AG04450 (cell line): ENCODE measurements at regions not wholly inside any gene's neighbourhood (a gene's known extent, or its start where the extent isn't known, plus 50 kb on each side); places are given as distances from the start of the nearest gene placed in this dataset.

Experiments
- CTCF ChIA-PET: fragments of 300-600, 350-600 bp; formaldehyde crosslinking; extraction: SDS; loops from one replicate; lab custom pipeline; 2022; ENCODE audit warnings: antibody characterized with exemption, inconsistent platforms; lab: Charles Lee
- POLR2A ChIA-PET: fragments of 350-600 bp; formaldehyde crosslinking; extraction: SDS; loops from one replicate; lab custom pipeline; 2021; ENCODE audit warnings: antibody characterized with exemption, inconsistent platforms; lab: Yijun Ruan, JAX
- DNase-seq: peaks from one replicate; pipeline ENCODE4 v3.0.0-alpha.2; 2011; ENCODE audit warnings: low read depth, low spot score
- H3K27ac ChIP-seq: one replicate; pipeline ENCODE4 v1.5.1; 2012; ENCODE audit warnings: low read depth, low read length, control low read depth
- H3K27me3 ChIP-seq: one replicate; pipeline ENCODE4 v1.6.0; 2012; ENCODE audit warnings: low read length; ENCODE audit not compliant: control insufficient read depth, insufficient read depth
- H3K4me3 ChIP-seq: 2 replicates; pipeline ENCODE4 v1.5.1; 2011; ENCODE audit warnings: mild to moderate bottlenecking, low read depth, low read length, control low read depth
- H3K9me3 ChIP-seq: 2 replicates; pipeline ENCODE4 v1.5.1; 2012; ENCODE audit warnings: low read length; ENCODE audit not compliant: control insufficient read depth, insufficient read depth
- TF ChIP-seq, protein P1 (sequence below): IDR thresholded peaks from 2 replicates; pipeline ENCODE4 v1.5.1; 2011; ENCODE audit warnings: low read depth, low read length, control low read depth, inconsistent platforms

DNA sequence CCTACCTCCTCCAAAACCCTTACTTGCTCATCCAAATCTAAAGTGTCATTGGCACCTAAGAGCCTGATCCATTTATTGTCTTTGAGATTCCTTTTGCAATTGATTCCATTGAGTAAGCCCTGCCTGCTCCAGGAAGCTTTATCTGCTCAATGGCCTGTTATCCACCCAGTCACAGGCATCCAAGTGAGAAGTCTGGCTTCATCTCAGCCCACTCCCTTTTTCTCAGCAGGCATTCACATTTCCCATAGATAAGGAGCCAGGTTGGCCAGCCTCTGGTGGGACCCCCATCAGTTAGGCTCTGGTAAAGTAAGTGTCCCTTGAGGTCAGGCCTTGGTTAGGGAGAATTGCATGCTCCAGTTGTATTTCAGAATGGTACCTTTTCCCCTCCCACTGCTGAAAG, 396.2 kb upstream of the ST6GAL2 start:
- TF ChIP-seq, protein P1, sequence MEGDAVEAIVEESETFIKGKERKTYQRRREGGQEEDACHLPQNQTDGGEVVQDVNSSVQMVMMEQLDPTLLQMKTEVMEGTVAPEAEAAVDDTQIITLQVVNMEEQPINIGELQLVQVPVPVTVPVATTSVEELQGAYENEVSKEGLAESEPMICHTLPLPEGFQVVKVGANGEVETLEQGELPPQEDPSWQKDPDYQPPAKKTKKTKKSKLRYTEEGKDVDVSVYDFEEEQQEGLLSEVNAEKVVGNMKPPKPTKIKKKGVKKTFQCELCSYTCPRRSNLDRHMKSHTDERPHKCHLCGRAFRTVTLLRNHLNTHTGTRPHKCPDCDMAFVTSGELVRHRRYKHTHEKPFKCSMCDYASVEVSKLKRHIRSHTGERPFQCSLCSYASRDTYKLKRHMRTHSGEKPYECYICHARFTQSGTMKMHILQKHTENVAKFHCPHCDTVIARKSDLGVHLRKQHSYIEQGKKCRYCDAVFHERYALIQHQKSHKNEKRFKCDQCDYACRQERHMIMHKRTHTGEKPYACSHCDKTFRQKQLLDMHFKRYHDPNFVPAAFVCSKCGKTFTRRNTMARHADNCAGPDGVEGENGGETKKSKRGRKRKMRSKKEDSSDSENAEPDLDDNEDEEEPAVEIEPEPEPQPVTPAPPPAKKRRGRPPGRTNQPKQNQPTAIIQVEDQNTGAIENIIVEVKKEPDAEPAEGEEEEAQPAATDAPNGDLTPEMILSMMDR, result no peak
- Histone ChIP-seq H3K27me3 (no peaks in the 10 kb centered on the region), H3K9me3 (no peaks in the 10 kb centered on the region; the same call in 1 of the 2 replicates), H3K27ac (no peak overlapping the region), H3K4me3 (no peak overlapping the region)
- POLR2A ChIA-PET, result no interaction called here
- no peak for DNase-seq
- CTCF ChIA-PET, result no interaction called here

DNA sequence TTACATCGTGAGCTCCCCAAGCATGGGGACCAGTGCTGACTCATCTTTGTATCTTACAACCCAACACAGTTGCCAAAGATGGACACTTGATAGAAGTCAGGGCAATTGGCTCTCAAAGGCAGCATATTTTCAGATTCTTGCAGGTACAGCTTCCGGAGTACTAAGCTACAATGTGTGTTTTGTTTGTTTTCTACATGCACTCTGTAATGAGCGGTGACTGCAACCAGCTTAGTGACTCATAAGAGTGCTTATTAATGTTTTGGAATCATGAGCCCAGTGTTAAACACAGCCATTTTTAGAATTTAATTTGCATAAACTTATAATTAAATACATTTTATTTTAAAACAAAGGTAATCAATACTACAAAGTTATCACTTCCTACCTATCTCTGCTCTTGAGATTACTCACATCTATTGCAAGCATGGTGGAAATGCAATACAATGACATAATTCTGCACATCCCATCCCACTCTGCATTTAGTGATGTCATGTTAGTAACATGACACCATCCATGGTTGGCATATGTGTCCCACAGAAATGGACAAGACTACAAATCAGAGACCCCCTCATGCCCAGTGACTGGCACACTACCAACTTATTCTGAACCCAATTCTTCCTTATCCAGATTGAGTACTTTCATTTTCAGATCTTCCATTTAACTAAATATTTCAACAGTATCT, 399.8 kb upstream of the ST6GAL2 start:
- Histone ChIP-seq H3K27ac (no peak overlapping the region), H3K27me3 (no peaks in the 10 kb centered on the region), H3K9me3 (no peaks in the 10 kb centered on the region; the same call in 1 of the 2 replicates), H3K4me3 (no peak overlapping the region)
- TF ChIP-seq, protein P1, result no peak
- DNase-seq, result no peak
- ChIA-PET CTCF (no interaction called here), POLR2A (no interaction called here)

DNA sequence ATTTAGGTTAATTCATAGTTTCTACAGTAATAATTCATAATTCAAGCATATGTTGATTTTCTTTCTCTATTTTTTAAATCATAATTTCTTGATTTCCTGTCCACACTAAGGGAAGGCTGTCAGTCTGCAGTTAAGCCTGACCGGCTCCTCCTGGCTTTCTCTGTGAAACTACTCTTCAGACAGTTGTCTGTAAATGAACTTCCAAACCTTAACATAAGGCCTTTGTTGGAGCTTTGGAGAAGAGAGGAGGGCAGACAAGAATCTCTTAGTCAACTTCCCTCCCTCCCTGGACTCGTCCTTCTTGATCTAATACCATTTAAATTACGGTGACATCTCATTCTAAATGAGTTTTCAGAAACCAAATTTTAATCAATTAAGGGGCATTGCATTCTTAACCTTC, 404.1 kb upstream of the ST6GAL2 start:
- no peaks in the 10 kb centered on the region for H3K27me3 ChIP-seq
- peaks cover 4% of the 10 kb centered on the region; the same call in 1 of the 2 replicates for H3K9me3 ChIP-seq
- ChIA-PET POLR2A (no interaction called here), CTCF (no interaction called here)
- DNase-seq, result no peak
- H3K27ac ChIP-seq, result no peak overlapping the region
- H3K4me3 ChIP-seq, result no peak overlapping the region
- TF ChIP-seq, protein P1, result no peak

DNA sequence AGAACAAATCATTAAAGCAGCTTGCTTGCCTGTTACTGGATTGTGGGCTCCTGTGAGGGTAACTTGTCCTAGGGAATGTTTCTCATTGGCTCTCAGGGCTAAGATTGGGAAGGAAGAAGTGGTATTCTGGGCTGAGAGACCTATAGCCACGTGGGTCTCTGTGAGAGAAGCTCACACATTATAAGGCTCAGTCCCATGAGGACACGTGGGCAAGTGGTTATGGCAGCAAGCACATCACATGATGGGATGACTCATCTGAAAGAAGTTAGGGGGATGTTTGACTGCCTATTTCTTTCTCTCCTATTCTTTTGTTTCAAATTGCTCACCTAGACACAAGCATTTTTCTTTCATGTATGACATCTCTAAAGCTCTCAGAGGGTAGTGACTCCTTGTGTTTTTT, 418.0 kb upstream of the ST6GAL2 start:
- H3K27me3 ChIP-seq, result no peaks in the 10 kb centered on the region
- POLR2A ChIA-PET, result no interaction called here
- H3K4me3 ChIP-seq, result no peak overlapping the region
- H3K9me3 ChIP-seq, result peaks cover 7% of the 10 kb centered on the region; the same call in 1 of the 2 replicates
- no peak for DNase-seq
- TF ChIP-seq, protein P1, result no peak
- no peak overlapping the region for H3K27ac ChIP-seq
- CTCF ChIA-PET, result no interaction called here

DNA sequence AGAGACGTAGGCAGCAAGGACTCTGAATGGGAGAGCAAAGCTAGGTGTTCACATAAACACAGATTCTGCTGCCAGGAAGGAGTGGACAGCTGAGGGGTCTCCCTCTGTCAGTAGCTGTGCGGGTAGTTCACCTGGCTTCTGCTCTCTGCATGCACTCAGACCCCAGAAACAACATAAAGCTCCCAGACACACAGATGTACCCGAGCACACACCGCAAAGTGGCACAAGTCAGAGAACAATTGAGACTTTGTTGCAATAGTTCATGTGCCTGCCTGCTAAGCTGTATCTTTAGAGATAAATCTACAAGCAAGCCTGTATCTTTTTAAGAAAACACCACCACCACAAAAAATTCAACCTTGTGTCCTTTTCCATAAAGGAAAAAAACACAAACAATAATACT, 420.0 kb upstream of the ST6GAL2 start:
- TF ChIP-seq, protein P1, result no peak
- ChIA-PET POLR2A (no interaction called here), CTCF (no interaction called here)

More for the DNA sequence above, 420.0 kb upstream of the ST6GAL2 start:
- Histone ChIP-seq H3K9me3 (peaks cover 4% of the 10 kb centered on the region; the same call in 1 of the 2 replicates), H3K4me3 (no peak overlapping the region), H3K27me3 (no peaks in the 10 kb centered on the region), H3K27ac (no peak overlapping the region)
- DNase-seq, result no peak
